WTC11 (cell line): ENCODE measurements at regions not wholly inside any gene's neighbourhood (a gene's known extent, or its start where the extent isn't known, plus 50 kb on each side); places are given as distances from the start of the nearest gene placed in this dataset.

Experiments
- ATF1 ChIP-seq: sonication (generic); formaldehyde crosslinking; IDR thresholded peaks from 2 replicates; pipeline ENCODE4 v1.8.1; 2023; ENCODE audit warnings: mild to moderate bottlenecking, moderate library complexity, missing genetic modification reagents
- CREB1 ChIP-seq: sonication (generic); formaldehyde crosslinking; IDR thresholded peaks from 2 replicates; pipeline ENCODE4 v1.8.0; 2023; ENCODE audit warnings: mild to moderate bottlenecking, missing genetic modification reagents
- ELF4 ChIP-seq: sonication (generic); formaldehyde crosslinking; IDR thresholded peaks from 2 replicates; pipeline ENCODE4 v1.8.1; 2022; ENCODE audit warnings: low read depth, mild to moderate bottlenecking, moderate library complexity, missing genetic modification reagents
- FOXJ3 ChIP-seq: sonication (generic); formaldehyde crosslinking; IDR thresholded peaks from 2 replicates; pipeline ENCODE4 v1.9.0; 2021; ENCODE audit warnings: missing genetic modification reagents, mild to moderate bottlenecking, borderline replicate concordance
- FOXP1 ChIP-seq: sonication (generic); formaldehyde crosslinking; IDR thresholded peaks from 2 replicates; pipeline ENCODE4 v1.8.0; 2022; ENCODE audit warnings: missing genetic modification reagents, mild to moderate bottlenecking, moderate library complexity, borderline replicate concordance
- GABPB1 ChIP-seq: sonication (generic); formaldehyde crosslinking; IDR thresholded peaks from 2 replicates; pipeline ENCODE4 v1.8.1; 2023; ENCODE audit warnings: mild to moderate bottlenecking, missing genetic modification reagents
- GRHL2 ChIP-seq: fragments of 250-450 bp; sonication (Bioruptor Pico); IDR thresholded peaks from 2 replicates; pipeline ENCODE4 v1.8.0; 2022; ENCODE audit warnings: mild to moderate bottlenecking, moderate library complexity; ENCODE audit not compliant: insufficient replicate concordance, severe bottlenecking
- GTF2I ChIP-seq: fragments of 250-450 bp; sonication (Bioruptor Pico); conservative IDR thresholded peaks from 2 replicates; pipeline ENCODE4 v1.4.0; 2021; ENCODE audit warnings: mild to moderate bottlenecking
- JAZF1 ChIP-seq: fragments of 250-450 bp; sonication (Bioruptor Pico); IDR thresholded peaks from 2 replicates; pipeline ENCODE4 v1.9.0; 2021; ENCODE audit warnings: moderate library complexity, mild to moderate bottlenecking, inconsistent platforms
- MXD4 ChIP-seq: fragments of 250-450 bp; sonication (Bioruptor Pico); IDR thresholded peaks from 2 replicates; pipeline ENCODE4 v1.8.0; 2021; ENCODE audit warnings: mild to moderate bottlenecking, moderate library complexity, borderline replicate concordance
- NR2C2 ChIP-seq: sonication (generic); formaldehyde crosslinking; IDR thresholded peaks from 2 replicates; pipeline ENCODE4 v1.8.0; 2022; ENCODE audit warnings: mild to moderate bottlenecking, missing genetic modification reagents
- OVOL2 ChIP-seq: fragments of 250-450 bp; sonication (Bioruptor Pico); IDR thresholded peaks from 2 replicates; pipeline ENCODE4 v1.9.0; 2021; ENCODE audit warnings: mild to moderate bottlenecking, borderline replicate concordance
- PRRX2 ChIP-seq: fragments of 250-450 bp; sonication (Bioruptor Pico); IDR thresholded peaks from 2 replicates; pipeline ENCODE4 v1.8.0; 2021; ENCODE audit warnings: mild to moderate bottlenecking
- RORB ChIP-seq: fragments of 250-450 bp; sonication (Bioruptor Pico); IDR thresholded peaks from 2 replicates; pipeline ENCODE4 v1.9.0; 2021; ENCODE audit warnings: mild to moderate bottlenecking
- SMAD3 ChIP-seq: sonication (generic); formaldehyde crosslinking; IDR thresholded peaks from 2 replicates; pipeline ENCODE4 v1.8.0; 2022; ENCODE audit warnings: missing genetic modification reagents, mild to moderate bottlenecking, borderline replicate concordance
- TP53 ChIP-seq: sonication (generic); formaldehyde crosslinking; IDR thresholded peaks from 2 replicates; pipeline ENCODE4 v1.8.1; 2023; ENCODE audit warnings: mild to moderate bottlenecking, missing genetic modification reagents
- ZNF138 ChIP-seq: sonication (generic); formaldehyde crosslinking; conservative IDR thresholded peaks from 2 replicates; pipeline ENCODE4 v1.8.1; 2022; ENCODE audit warnings: mild to moderate bottlenecking, moderate library complexity, missing genetic modification reagents
- ZNF219 ChIP-seq: sonication (generic); formaldehyde crosslinking; IDR thresholded peaks from 2 replicates; pipeline ENCODE4 v1.8.0; 2023; ENCODE audit warnings: missing genetic modification reagents, mild to moderate bottlenecking, borderline replicate concordance
- ZNF396 ChIP-seq: fragments of 250-450 bp; sonication (Bioruptor Pico); IDR thresholded peaks from 2 replicates; pipeline ENCODE4 v1.8.0; 2021; ENCODE audit warnings: mild to moderate bottlenecking, moderate library complexity, borderline replicate concordance
- ZNF423 ChIP-seq: fragments of 250-450 bp; sonication (Bioruptor Pico); IDR thresholded peaks from 2 replicates; pipeline ENCODE4 v2.1.2; 2022; ENCODE audit warnings: mild to moderate bottlenecking, moderate library complexity
- TF ChIP-seq, protein P1 (sequence below): sonication (generic); formaldehyde crosslinking; IDR thresholded peaks from 2 replicates; pipeline ENCODE4 v1.8.1; 2023; ENCODE audit warnings: mild to moderate bottlenecking, missing genetic modification reagents, moderate library complexity
- TF ChIP-seq, protein P2 (sequence below): sonication (generic); formaldehyde crosslinking; IDR thresholded peaks from 2 replicates; pipeline ENCODE4 v1.8.0; 2023; ENCODE audit warnings: missing genetic modification reagents
- TF ChIP-seq, protein P3 (sequence below): fragments of 250-450 bp; sonication (Bioruptor Pico); IDR thresholded peaks from 2 replicates; pipeline ENCODE4 v2.1.2; 2022; ENCODE audit warnings: mild to moderate bottlenecking, moderate library complexity
- TF ChIP-seq, protein P4 (sequence below): sonication (generic); formaldehyde crosslinking; IDR thresholded peaks from 2 replicates; pipeline ENCODE4 v1.8.0; 2022; ENCODE audit warnings: mild to moderate bottlenecking, missing genetic modification reagents
- TF ChIP-seq, protein P5 (sequence below): sonication (generic); formaldehyde crosslinking; IDR thresholded peaks from 2 replicates; pipeline ENCODE4 v1.8.1; 2022; ENCODE audit warnings: missing genetic modification reagents, borderline replicate concordance
- TF ChIP-seq, protein P6 (sequence below): sonication (generic); formaldehyde crosslinking; IDR thresholded peaks from 2 replicates; pipeline ENCODE4 v1.8.1; 2023; ENCODE audit warnings: mild to moderate bottlenecking, missing genetic modification reagents, borderline replicate concordance
- TF ChIP-seq, protein P7 (sequence below): sonication (generic); formaldehyde crosslinking; IDR thresholded peaks from 2 replicates; pipeline ENCODE4 v1.8.1; 2022; ENCODE audit warnings: low read depth, mild to moderate bottlenecking, moderate library complexity, missing genetic modification reagents, borderline replicate concordance
- TF ChIP-seq, protein P8 (sequence below): fragments of 250-450 bp; sonication (Bioruptor Pico); IDR thresholded peaks from 2 replicates; pipeline ENCODE4 v1.9.0; 2021; ENCODE audit warnings: mild to moderate bottlenecking

DNA sequence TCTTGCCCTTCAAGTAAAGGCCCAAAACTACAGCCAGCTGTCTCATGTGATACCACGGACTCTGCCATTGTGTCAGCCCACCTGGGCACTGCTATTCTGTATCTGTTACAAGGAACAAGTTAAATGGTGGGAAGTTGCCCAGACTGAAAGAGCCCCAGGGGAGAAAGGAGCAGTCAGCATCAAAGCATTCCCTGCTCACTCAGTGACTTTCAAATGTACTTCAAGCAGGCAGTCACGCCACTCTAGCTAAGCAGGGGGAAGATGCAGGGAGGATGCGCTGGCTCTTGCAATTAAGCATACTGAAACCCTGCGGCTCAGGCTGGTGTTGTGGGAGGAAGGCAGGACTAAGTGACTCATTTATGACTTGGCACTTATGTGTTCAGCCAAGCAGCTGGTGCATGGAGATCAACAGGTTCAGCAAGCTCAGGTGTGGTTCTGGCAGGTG, 1249.6 kb downstream of the TYW1 start (continued):
- TF ChIP-seq, protein P1, sequence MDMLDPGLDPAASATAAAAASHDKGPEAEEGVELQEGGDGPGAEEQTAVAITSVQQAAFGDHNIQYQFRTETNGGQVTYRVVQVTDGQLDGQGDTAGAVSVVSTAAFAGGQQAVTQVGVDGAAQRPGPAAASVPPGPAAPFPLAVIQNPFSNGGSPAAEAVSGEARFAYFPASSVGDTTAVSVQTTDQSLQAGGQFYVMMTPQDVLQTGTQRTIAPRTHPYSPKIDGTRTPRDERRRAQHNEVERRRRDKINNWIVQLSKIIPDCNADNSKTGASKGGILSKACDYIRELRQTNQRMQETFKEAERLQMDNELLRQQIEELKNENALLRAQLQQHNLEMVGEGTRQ (CRISPR knock-in tag), result no peak
- no peak for TF ChIP-seq MXD4 (CRISPR knock-in tag)
- TF ChIP-seq TP53 (CRISPR knock-in tag), result no peak
- TF ChIP-seq, protein P2, sequence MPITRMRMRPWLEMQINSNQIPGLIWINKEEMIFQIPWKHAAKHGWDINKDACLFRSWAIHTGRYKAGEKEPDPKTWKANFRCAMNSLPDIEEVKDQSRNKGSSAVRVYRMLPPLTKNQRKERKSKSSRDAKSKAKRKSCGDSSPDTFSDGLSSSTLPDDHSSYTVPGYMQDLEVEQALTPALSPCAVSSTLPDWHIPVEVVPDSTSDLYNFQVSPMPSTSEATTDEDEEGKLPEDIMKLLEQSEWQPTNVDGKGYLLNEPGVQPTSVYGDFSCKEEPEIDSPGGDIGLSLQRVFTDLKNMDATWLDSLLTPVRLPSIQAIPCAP, result no peak
- TF ChIP-seq, protein P3, sequence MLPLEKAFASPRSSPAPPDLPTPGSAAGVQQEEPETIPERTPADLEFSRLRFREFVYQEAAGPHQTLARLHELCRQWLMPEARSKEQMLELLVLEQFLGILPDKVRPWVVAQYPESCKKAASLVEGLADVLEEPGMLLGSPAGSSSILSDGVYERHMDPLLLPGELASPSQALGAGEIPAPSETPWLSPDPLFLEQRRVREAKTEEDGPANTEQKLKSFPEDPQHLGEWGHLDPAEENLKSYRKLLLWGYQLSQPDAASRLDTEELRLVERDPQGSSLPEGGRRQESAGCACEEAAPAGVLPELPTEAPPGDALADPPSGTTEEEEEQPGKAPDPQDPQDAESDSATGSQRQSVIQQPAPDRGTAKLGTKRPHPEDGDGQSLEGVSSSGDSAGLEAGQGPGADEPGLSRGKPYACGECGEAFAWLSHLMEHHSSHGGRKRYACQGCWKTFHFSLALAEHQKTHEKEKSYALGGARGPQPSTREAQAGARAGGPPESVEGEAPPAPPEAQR (CRISPR knock-in tag), result no peak
- TF ChIP-seq, protein P4, sequence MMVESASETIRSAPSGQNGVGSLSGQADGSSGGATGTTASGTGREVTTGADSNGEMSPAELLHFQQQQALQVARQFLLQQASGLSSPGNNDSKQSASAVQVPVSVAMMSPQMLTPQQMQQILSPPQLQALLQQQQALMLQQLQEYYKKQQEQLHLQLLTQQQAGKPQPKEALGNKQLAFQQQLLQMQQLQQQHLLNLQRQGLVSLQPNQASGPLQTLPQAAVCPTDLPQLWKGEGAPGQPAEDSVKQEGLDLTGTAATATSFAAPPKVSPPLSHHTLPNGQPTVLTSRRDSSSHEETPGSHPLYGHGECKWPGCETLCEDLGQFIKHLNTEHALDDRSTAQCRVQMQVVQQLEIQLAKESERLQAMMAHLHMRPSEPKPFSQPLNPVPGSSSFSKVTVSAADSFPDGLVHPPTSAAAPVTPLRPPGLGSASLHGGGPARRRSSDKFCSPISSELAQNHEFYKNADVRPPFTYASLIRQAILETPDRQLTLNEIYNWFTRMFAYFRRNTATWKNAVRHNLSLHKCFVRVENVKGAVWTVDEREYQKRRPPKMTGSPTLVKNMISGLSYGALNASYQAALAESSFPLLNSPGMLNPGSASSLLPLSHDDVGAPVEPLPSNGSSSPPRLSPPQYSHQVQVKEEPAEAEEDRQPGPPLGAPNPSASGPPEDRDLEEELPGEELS, result no peak; the same call in 1 of the 2 replicates
- TF ChIP-seq CREB1 (CRISPR knock-in tag), result 0 out of 2 replicates have a peak, but pooled peaks have one; percentile 48
- TF ChIP-seq ZNF396 (CRISPR knock-in tag), result no peak
- TF ChIP-seq, protein P5, sequence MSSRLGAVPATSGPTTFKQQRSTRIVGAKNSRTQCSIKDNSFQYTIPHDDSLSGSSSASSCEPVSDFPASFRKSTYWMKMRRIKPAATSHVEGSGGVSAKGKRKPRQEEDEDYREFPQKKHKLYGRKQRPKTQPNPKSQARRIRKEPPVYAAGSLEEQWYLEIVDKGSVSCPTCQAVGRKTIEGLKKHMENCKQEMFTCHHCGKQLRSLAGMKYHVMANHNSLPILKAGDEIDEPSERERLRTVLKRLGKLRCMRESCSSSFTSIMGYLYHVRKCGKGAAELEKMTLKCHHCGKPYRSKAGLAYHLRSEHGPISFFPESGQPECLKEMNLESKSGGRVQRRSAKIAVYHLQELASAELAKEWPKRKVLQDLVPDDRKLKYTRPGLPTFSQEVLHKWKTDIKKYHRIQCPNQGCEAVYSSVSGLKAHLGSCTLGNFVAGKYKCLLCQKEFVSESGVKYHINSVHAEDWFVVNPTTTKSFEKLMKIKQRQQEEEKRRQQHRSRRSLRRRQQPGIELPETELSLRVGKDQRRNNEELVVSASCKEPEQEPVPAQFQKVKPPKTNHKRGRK (CRISPR knock-in tag), result no peak
- TF ChIP-seq, protein P6, sequence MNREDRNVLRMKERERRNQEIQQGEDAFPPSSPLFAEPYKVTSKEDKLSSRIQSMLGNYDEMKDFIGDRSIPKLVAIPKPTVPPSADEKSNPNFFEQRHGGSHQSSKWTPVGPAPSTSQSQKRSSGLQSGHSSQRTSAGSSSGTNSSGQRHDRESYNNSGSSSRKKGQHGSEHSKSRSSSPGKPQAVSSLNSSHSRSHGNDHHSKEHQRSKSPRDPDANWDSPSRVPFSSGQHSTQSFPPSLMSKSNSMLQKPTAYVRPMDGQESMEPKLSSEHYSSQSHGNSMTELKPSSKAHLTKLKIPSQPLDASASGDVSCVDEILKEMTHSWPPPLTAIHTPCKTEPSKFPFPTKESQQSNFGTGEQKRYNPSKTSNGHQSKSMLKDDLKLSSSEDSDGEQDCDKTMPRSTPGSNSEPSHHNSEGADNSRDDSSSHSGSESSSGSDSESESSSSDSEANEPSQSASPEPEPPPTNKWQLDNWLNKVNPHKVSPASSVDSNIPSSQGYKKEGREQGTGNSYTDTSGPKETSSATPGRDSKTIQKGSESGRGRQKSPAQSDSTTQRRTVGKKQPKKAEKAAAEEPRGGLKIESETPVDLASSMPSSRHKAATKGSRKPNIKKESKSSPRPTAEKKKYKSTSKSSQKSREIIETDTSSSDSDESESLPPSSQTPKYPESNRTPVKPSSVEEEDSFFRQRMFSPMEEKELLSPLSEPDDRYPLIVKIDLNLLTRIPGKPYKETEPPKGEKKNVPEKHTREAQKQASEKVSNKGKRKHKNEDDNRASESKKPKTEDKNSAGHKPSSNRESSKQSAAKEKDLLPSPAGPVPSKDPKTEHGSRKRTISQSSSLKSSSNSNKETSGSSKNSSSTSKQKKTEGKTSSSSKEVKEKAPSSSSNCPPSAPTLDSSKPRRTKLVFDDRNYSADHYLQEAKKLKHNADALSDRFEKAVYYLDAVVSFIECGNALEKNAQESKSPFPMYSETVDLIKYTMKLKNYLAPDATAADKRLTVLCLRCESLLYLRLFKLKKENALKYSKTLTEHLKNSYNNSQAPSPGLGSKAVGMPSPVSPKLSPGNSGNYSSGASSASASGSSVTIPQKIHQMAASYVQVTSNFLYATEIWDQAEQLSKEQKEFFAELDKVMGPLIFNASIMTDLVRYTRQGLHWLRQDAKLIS, result no peak
- no peak for TF ChIP-seq ELF4 (CRISPR knock-in tag)
- TF ChIP-seq, protein P7, sequence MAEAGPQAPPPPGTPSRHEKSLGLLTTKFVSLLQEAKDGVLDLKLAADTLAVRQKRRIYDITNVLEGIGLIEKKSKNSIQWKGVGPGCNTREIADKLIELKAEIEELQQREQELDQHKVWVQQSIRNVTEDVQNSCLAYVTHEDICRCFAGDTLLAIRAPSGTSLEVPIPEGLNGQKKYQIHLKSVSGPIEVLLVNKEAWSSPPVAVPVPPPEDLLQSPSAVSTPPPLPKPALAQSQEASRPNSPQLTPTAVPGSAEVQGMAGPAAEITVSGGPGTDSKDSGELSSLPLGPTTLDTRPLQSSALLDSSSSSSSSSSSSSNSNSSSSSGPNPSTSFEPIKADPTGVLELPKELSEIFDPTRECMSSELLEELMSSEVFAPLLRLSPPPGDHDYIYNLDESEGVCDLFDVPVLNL (CRISPR knock-in tag), result no peak
- TF ChIP-seq NR2C2 (CRISPR knock-in tag), result no peak
- no peak for TF ChIP-seq ZNF138 (CRISPR knock-in tag)
- TF ChIP-seq FOXJ3 (CRISPR knock-in tag), result no peak
- TF ChIP-seq ZNF423 (CRISPR knock-in tag), result no peak
- no peak for TF ChIP-seq RORB (CRISPR knock-in tag)
- TF ChIP-seq ATF1 (CRISPR knock-in tag), result no peak
- no peak for TF ChIP-seq ZNF219 (CRISPR knock-in tag)
- no peak for TF ChIP-seq PRRX2 (CRISPR knock-in tag)
- no peak for TF ChIP-seq GRHL2 (CRISPR knock-in tag)
- no peak for TF ChIP-seq FOXP1 (CRISPR knock-in tag)
- TF ChIP-seq, protein P8, sequence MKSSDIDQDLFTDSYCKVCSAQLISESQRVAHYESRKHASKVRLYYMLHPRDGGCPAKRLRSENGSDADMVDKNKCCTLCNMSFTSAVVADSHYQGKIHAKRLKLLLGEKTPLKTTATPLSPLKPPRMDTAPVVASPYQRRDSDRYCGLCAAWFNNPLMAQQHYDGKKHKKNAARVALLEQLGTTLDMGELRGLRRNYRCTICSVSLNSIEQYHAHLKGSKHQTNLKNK, result no peak
- no peak for TF ChIP-seq GTF2I (CRISPR knock-in tag)
- no peak for TF ChIP-seq OVOL2 (CRISPR knock-in tag)
- no peak for TF ChIP-seq JAZF1
- no peak for TF ChIP-seq SMAD3
- TF ChIP-seq GABPB1 (CRISPR knock-in tag), result no peak
